NCI-H2227 (cell line): ENCODE measurements at regions not wholly inside any gene's neighbourhood (a gene's known extent, or its start where the extent isn't known, plus 50 kb on each side); places are given as distances from the start of the nearest gene placed in this dataset.
"Not testable (repeated sequence)": the region's sequence is repeated elsewhere in the genome, so short reads cannot be mapped to it uniquely, and the experiment has no call there.

Source experiments
- DNase-seq: peaks from one replicate; lab custom pipeline; 2025; ENCODE audit not compliant: unreplicated experiment; lab: John Stamatoyannopoulos, UW

- DNase-seq = no peak
These were observed 109.6 kb downstream of the KCNJ2 start for GRCh38 chr17:70278844-70279462.

- no peak for DNase-seq
These were observed 117.1 kb downstream of the KCNJ2 start for GRCh38 chr17:70286391-70286790.

- DNase-seq = no peak
These were observed 119.4 kb downstream of the KCNJ2 start for GRCh38 chr17:70288540-70289290.

- DNase-seq = no peak
These were observed 121.4 kb downstream of the KCNJ2 start for GRCh38 chr17:70290770-70291169.

- DNase-seq = no peak
These were observed 123.0 kb downstream of the KCNJ2 start for GRCh38 chr17:70292366-70292765.

- not testable (repeated sequence) for DNase-seq
These were observed 124.4 kb downstream of the KCNJ2 start for GRCh38 chr17:70293564-70294310.

GRCh38 chr17:70295329-70295728 lies 126.0 kb downstream of the KCNJ2 start:
- no peak for DNase-seq

- DNase-seq = no peak
These were observed 126.4 kb downstream of the KCNJ2 start for GRCh38 chr17:70295731-70296130.

- DNase-seq = no peak
These were observed 127.1 kb downstream of the KCNJ2 start for GRCh38 chr17:70296456-70296855.

GRCh38 chr17:70297397-70297796 lies 128.1 kb downstream of the KCNJ2 start:
- DNase-seq = no peak

- DNase-seq = no peak
These were observed 129.7 kb downstream of the KCNJ2 start for GRCh38 chr17:70298929-70299531.

- DNase-seq = no peak
These were observed 138.3 kb downstream of the KCNJ2 start for GRCh38 chr17:70307430-70308225.

GRCh38 chr17:70308618-70309017 lies 139.3 kb downstream of the KCNJ2 start:
- DNase-seq = no peak

GRCh38 chr17:70310221-70310672 lies 140.9 kb downstream of the KCNJ2 start:
- no peak for DNase-seq

GRCh38 chr17:70313086-70313852 lies 143.9 kb downstream of the KCNJ2 start:
- DNase-seq = no peak

GRCh38 chr17:70314096-70314495 lies 144.8 kb downstream of the KCNJ2 start:
- no peak for DNase-seq

- no peak for DNase-seq
These were observed 145.2 kb downstream of the KCNJ2 start for GRCh38 chr17:70314506-70314905.

GRCh38 chr17:70317421-70317820 lies 148.1 kb downstream of the KCNJ2 start:
- DNase-seq = no peak

- DNase-seq = no peak
These were observed 148.7 kb downstream of the KCNJ2 start for GRCh38 chr17:70318051-70318450.

GRCh38 chr17:70319516-70319915 lies 150.2 kb downstream of the KCNJ2 start:
- DNase-seq = no peak
